Left hindlimb (tissue), 1 donor: ENCODE measurements at regions not wholly inside any gene's neighbourhood (a gene's known extent, or its start where the extent isn't known, plus 50 kb on each side); places are given as distances from the start of the nearest gene placed in this dataset.

Source experiments
- DNase-seq: peaks from one replicate; pipeline ENCODE4 v3.0.0-alpha.2; 2018

- DNase-seq = no peak
Measured at GRCh38 chr1:224505454-224506093, 71.0 kb upstream of the WDR26 start.

GRCh38 chr1:224506141-224506814 lies 71.7 kb upstream of the WDR26 start:
- DNase-seq = no peak

DNA sequence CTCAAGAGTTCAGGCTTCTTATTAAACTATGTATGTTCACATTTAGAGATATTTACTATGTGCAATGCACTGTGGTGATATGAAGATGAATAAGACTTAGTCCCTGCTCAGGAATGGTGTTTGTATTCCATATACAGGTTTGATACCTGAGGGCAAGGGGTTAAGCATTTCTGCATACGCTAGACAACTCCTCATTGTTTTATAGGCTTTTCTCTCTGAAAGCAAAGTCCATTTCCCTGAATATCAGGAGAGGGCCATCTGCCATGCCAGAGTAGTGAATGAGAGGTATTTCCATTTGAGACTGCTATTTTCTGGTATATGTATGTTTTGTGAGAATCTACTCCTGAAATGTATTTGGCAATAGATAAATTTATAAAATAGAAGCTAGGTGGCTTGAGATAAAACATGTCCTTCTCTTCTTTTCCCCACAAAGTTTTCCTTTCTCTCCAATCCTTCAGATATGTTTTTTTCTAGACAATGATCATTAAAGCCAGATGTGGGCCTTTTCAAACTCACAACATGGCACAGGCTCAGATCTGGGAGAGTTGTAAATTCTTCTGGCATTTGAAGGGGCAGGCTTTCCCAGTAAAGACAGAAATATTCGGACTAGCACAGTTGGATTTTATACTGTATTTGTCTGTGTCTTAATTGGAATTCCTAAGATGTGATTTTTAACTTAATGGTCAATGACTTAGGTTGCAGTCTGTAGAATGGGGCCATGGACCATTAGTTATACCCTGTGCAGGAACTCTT lies 73.3 kb upstream of the WDR26 start:
- DNase-seq = no peak

- no peak for DNase-seq
Measured at GRCh38 chr1:224509907-224510306, 75.3 kb upstream of the WDR26 start.

DNA sequence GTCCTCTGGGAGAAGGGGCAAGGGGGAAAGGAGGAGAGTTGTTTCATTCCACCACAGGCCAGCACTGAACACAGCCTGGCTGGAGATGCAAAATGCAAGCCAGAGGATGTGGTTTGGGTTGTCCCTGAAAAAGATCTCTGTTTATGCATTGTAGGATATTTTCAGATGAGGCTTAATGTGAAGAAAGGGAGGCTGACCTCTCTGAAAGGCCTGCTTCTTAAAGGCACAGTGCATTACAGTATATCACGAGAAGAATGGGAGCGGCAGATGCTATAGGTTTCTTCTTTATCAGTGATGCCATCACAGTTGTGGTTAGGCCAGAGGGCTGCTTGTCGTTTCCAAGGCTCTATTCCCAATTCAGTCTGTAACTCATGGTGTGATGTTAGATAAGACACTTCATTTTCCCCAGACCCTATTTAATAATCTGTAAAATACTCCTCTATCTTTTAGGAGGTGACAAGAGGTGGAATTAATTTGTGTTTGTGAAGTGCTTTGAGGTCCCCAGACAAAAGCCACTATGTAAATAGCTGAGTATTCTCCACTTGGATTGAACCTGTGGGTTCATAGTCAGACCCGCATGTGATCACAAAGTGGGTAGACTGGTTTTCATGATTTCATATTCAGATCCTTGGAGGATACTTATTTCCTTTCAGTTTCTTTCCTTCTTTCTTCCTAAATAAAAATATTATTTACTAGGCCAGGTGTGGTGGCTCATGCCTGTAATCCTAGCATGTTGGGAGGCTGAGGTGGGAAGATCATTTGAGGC lies 76.5 kb upstream of the WDR26 start:
- DNase-seq = no peak

GRCh38 chr1:224512600-224513151 lies 78.1 kb upstream of the WDR26 start:
- no peak for DNase-seq

DNA sequence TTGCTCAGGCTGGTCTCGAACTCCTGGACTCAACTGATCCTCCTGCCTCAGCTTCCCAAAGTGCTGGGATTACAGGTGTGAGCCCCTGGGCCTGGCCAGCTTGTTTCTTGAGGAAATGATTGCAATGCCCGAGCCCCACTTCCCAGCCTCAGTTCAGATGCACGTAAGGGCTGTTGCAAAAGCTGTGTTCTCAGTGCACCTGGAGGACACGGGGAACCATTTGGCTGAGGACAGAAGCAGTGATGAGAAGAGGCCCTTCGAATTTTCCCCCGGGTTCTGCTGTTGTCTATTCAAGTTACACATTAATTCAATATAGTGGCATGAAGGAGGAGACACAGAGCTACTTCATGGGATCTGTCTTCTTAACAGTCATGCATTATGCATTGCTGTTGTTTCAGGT lies 78.8 kb upstream of the WDR26 start:
- no peak for DNase-seq

- DNase-seq = peak; percentile 86
Measured at GRCh38 chr1:224513787-224514209, 79.2 kb upstream of the WDR26 start.

DNA sequence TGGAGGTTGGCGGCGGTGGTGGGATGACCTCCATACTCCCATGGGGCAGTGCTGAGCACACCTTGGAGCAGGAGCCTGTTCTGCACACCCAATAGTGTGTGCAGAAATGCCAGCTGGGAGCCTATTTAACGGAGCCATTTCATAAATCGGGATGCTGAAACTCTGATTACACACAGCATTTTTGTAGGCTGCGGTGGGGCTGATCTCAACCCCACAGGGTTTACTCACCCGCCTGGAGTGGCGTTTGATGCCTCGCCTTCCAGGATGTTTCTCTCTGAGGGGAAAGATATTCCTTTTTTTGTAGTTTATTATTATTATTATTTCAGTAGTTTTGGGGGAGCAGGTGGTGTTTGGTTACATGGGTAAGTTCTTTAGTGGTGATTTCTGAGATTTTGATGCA lies 82.6 kb upstream of the WDR26 start:
- no peak for DNase-seq

- DNase-seq = no peak
Measured at GRCh38 chr1:224518528-224518927, 83.9 kb upstream of the WDR26 start.

DNA sequence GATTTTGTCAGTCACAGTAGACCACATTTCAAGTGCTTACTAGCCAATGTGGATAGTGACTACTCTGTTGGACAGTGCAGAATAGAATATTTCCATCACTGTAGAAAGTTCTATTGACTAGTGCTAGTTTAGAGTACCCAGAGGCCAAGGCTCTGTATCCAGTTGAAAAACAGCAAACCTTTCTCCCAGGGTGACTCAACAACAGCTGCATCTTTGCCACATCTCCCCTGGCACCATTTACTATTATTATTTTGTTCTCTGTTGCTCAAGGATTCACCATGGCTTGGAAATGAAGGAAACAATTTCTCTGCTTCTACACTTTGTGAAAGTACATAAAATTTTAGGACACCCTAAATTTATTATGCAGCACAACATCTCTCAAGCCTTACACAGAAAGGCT lies 85.3 kb upstream of the WDR26 start:
- DNase-seq = no peak

DNA sequence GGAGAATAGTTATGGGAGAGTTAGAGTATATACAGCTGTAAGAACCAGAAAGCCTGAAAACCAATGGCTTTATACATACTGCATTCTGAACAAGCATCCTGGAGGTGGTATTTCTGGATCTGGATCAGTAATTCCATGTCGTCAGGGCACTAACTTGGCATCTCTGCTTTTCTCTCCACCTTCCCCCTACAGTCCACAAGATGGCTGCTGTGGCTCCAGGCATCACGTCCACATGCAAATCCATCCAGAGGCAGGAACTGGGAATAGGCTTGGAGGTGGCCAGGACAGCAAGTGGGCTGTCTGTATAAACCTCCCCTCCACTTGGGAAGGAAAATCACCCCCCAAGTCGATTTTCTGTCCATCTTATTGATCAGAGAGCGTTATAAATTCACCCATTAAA lies 86.2 kb upstream of the WDR26 start:
- no peak for DNase-seq

GRCh38 chr1:224521904-224522734 lies 87.5 kb upstream of the WDR26 start:
- no peak for DNase-seq

- DNase-seq = no peak
Measured at GRCh38 chr1:224523676-224524075, 89.1 kb upstream of the WDR26 start.

GRCh38 chr1:224524679-224525078 lies 90.1 kb upstream of the WDR26 start:
- no peak for DNase-seq

GRCh38 chr1:224525411-224526040 lies 90.6 kb upstream of the CNIH3 start:
- DNase-seq = no peak

GRCh38 chr1:224526771-224527170 lies 89.3 kb upstream of the CNIH3 start:
- DNase-seq = no peak

GRCh38 chr1:224528900-224529299 lies 87.2 kb upstream of the CNIH3 start:
- no peak for DNase-seq

DNA sequence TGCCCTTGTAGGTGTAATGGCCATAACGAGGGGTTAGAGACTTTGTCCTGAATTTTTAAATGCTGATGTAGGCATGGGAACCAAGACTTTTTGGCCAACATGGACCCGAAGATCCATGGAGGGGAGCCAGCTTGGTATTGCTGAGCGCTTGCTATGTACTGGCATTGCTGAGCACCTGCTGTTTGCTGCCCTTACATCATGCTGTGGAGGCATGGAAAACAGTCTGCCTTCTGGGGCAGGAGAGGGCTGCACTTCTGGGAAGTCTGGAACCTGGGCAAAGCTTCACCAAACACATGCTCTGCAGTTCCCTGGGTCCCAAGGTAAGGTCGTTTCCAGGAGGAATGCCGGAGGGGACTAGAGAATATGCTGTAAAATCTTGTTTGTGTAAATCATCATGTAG lies 86.3 kb upstream of the CNIH3 start:
- no peak for DNase-seq

GRCh38 chr1:224533517-224533916 lies 82.6 kb upstream of the CNIH3 start:
- no peak for DNase-seq

DNA sequence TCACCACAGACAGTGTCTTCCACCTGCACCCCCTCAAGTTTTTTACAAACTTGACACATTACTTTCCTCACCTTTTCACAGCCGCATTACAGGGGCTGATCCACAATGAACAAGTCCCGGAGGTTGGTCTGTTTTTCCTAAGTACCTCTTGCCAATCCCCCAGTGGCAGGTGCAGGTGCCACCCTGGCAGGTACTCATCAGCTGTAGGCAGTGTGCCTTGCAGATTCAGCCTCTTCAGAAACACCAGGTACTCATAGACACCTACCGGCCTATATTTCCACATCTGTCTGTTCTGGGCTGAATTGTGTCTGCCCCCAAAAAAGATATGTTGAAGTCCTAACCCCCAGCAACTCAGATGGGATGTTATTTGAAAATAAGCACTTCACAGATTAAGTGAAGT lies 81.4 kb upstream of the CNIH3 start:
- DNase-seq = no peak

- no peak for DNase-seq
Measured at GRCh38 chr1:224535641-224536040, 80.5 kb upstream of the CNIH3 start.
